HG03060 (cell line): ENCODE measurements at regions not wholly inside any gene's neighbourhood (a gene's known extent, or its start where the extent isn't known, plus 50 kb on each side); places are given as distances from the start of the nearest gene placed in this dataset.

Source experiments
- ATAC-seq: cut with Tn5 transposase; IDR thresholded peaks from one replicate; pipeline ENCODE4 v1.9.1; 2021; ENCODE audit warnings: low read depth, moderate number of reproducible peaks; ENCODE audit not compliant: unreplicated experiment

GRCh38 chr13:105074755-105075154 is 1460.7 kb downstream of the EFNB2 start:
- no peak for ATAC-seq

GRCh38 chr13:105073041-105073440 is 1462.4 kb downstream of the EFNB2 start:
- ATAC-seq: no peak

GRCh38 chr13:105070452-105070851 is 1465.0 kb downstream of the EFNB2 start:
- ATAC-seq: no peak

- ATAC-seq: no peak
Measured at GRCh38 chr13:105069106-105069505, 1466.4 kb downstream of the EFNB2 start.

GRCh38 chr13:105063676-105064075 is 1471.8 kb downstream of the EFNB2 start:
- no peak for ATAC-seq

- ATAC-seq: no peak
Measured at GRCh38 chr13:105059786-105060185, 1475.7 kb downstream of the EFNB2 start.

GRCh38 chr13:105058517-105058916 is 1476.9 kb downstream of the EFNB2 start:
- no peak for ATAC-seq

GRCh38 chr13:105052711-105053110 is 1482.8 kb downstream of the EFNB2 start:
- ATAC-seq: no peak

GRCh38 chr13:105050686-105051085 is 1484.8 kb downstream of the EFNB2 start:
- ATAC-seq: no peak

- ATAC-seq: no peak
Measured at GRCh38 chr13:105048677-105049076, 1486.8 kb downstream of the EFNB2 start.

GRCh38 chr13:105047676-105048295 is 1487.7 kb downstream of the EFNB2 start:
- no peak for ATAC-seq

- no peak for ATAC-seq
Measured at GRCh38 chr13:105037110-105037509, 1498.4 kb downstream of the EFNB2 start.

- ATAC-seq: no peak
Measured at GRCh38 chr13:105035092-105035491, 1500.4 kb downstream of the EFNB2 start.

- no peak for ATAC-seq
Measured at GRCh38 chr13:105033999-105034398, 1501.5 kb downstream of the EFNB2 start.

GRCh38 chr13:105031306-105031705 is 1504.2 kb downstream of the EFNB2 start:
- no peak for ATAC-seq

GRCh38 chr13:105030851-105031250 is 1504.6 kb downstream of the EFNB2 start:
- ATAC-seq: no peak

- no peak for ATAC-seq
Measured at GRCh38 chr13:105019073-105019472, 1516.4 kb downstream of the EFNB2 start.

GRCh38 chr13:105016266-105016665 is 1519.2 kb downstream of the EFNB2 start:
- ATAC-seq: no peak

- ATAC-seq: no peak
Measured at GRCh38 chr13:105008604-105009003, 1526.9 kb downstream of the EFNB2 start.

- no peak for ATAC-seq
Measured at GRCh38 chr13:105007166-105007808, 1528.2 kb downstream of the EFNB2 start.

- no peak for ATAC-seq
Measured at GRCh38 chr13:104996022-104996421, 1539.4 kb downstream of the EFNB2 start.

- no peak for ATAC-seq
Measured at GRCh38 chr13:104993708-104994107, 1541.8 kb downstream of the EFNB2 start.
